ENCODE measurements at regions not wholly inside any gene's neighbourhood (a gene's known extent, or its start where the extent isn't known, plus 50 kb on each side); places are given as distances from the start of the nearest gene placed in this dataset.
"Not testable (repeated sequence)": the region's sequence is repeated elsewhere in the genome, so short reads cannot be mapped to it uniquely, and the experiment has no call there.

DNA sequence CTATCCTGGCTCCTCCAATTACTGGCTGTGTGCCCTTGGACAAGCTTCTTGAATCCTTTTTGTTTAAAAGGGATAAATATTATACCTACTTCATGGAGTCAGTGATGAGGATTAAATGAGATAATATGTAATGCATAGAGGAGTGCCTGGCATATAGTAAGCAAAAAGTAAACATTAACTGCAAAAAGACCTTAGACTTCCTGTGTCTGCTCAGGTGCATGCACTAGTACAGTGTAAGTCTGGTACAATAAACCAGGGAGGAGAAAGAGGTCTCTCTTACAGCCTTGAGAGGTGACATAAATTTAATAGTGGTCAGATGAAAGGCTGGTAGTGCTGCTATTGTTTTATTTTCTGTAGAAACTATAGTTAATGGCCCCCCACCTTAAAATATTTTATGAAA lies 305.2 kb upstream of the MIS18BP1 start:
- DNase-seq (no peak), ATAC-seq (replicated peaks in 1 of 2) (no peak)
- H3K9me3 Mint-ChIP-seq, result peaks cover 0 to 6% of the 10 kb centered on the region in 2 donors

DNA sequence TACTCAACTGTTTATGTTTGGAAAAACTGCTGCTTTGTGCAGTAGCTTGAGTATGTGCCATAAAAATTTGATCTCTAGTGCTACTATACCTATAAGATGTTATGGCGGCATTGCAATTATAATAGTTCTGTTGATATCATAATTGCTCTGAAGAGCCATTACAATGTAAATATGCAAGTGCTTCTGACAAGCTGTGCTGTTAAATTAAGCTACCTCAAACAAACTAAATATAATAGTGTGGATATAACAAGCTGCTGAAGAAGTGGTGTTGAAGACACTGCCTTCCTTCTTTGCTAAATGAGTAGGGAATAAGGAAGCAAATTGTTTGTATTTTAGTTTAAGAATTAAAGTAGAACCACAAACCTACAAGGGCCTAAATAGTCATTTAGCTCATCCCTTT lies 301.0 kb upstream of the MIS18BP1 start:
- H3K9me3 Mint-ChIP-seq, result peaks cover 5 to 9% of the 10 kb centered on the region in 2 donors
- ATAC-seq (replicated peaks in 1 of 2), result no peak
- no peak overlapping the region for H3K27ac Mint-ChIP-seq
- no peak for DNase-seq
- no peak overlapping the region for H3K4me3 Mint-ChIP-seq
- H3K4me1 Mint-ChIP-seq (ENCODE audit: low read depth), result no peaks in the 10 kb centered on the region
- H3K36me3 Mint-ChIP-seq (ENCODE audit: insufficient read depth in 2 of 2), result peaks cover 2 to 3% of the 10 kb centered on the region in 2 donors
- no peaks in the 10 kb centered on the region for H3K27me3 Mint-ChIP-seq (ENCODE audit: low read depth)

More for the DNA sequence above, 305.2 kb upstream of the MIS18BP1 start:
- Mint-ChIP-seq H3K36me3 (ENCODE audit: insufficient read depth in 2 of 2) (peaks cover 0 to 2% of the 10 kb centered on the region in 2 donors), H3K27ac (no peak overlapping the region), H3K27me3 (ENCODE audit: low read depth) (no peaks in the 10 kb centered on the region), H3K4me3 (no peak overlapping the region), H3K4me1 (ENCODE audit: low read depth) (no peaks in the 10 kb centered on the region)

DNA sequence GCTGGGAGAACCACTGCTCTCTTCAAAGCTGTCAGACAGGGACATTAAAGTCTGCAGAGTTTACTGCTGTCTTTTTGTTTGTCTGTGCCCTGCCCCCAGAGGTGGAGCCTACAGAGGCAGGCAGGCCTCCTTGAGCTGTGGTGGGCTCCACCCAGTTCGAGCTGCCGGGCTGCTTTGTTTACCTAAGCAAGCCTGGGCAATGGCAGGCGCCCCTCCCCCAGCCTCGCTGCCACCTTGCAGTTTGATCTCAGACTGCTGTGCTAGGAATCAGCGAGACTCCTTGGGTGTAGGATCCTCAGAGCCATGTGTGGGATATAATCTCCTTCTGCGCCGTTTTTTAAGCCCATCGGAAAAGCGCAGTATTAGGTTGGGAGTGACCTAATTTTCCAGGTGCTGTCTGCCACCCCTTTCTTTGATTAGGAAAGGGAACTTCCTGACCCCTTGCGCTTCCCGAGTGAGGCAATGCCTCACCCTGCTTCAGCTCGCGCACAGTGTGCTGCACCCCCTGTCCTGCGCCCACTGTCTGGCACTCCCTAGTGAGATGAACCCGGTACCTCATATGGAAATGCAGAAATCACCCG lies 298.3 kb upstream of the MIS18BP1 start:
- H3K27me3 Mint-ChIP-seq (ENCODE audit: low read depth); DNase-seq; H3K27ac Mint-ChIP-seq; H3K4me3 Mint-ChIP-seq; ATAC-seq (replicated peaks in 1 of 2); H3K9me3 Mint-ChIP-seq; H3K4me1 Mint-ChIP-seq (ENCODE audit: low read depth); H3K36me3 Mint-ChIP-seq (ENCODE audit: insufficient read depth in 2 of 2): not testable (repeated sequence)

DNA sequence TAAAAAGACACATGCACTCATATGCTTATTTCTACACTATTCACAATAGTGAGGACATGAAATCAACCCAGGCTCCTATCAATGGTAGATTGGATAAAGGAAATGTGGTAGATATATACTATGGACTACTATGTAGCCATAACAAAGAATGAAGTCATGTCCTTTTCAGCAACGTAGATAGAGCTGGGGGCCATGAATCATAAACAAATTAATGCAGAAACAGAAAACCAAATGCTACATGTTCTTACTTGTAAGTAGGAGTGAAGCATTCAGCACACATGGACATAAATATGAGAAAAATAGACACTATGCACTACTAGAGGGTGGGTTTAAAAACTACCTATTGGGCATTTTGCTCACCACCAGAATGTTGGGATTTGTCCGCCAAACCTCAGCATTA lies 278.0 kb upstream of the MIS18BP1 start:
- no peak for ATAC-seq (replicated peaks in 1 of 2)
- Mint-ChIP-seq H3K27ac (no peak overlapping the region), H3K36me3 (ENCODE audit: insufficient read depth in 2 of 2) (peaks cover 3 to 7% of the 10 kb centered on the region in 2 donors), H3K4me1 (ENCODE audit: low read depth) (no peaks in the 10 kb centered on the region), H3K27me3 (ENCODE audit: low read depth) (no peaks in the 10 kb centered on the region), H3K9me3 (peaks cover 25 to 32% of the 10 kb centered on the region in 2 donors), H3K4me3 (no peak overlapping the region)
- no peak for DNase-seq

DNA sequence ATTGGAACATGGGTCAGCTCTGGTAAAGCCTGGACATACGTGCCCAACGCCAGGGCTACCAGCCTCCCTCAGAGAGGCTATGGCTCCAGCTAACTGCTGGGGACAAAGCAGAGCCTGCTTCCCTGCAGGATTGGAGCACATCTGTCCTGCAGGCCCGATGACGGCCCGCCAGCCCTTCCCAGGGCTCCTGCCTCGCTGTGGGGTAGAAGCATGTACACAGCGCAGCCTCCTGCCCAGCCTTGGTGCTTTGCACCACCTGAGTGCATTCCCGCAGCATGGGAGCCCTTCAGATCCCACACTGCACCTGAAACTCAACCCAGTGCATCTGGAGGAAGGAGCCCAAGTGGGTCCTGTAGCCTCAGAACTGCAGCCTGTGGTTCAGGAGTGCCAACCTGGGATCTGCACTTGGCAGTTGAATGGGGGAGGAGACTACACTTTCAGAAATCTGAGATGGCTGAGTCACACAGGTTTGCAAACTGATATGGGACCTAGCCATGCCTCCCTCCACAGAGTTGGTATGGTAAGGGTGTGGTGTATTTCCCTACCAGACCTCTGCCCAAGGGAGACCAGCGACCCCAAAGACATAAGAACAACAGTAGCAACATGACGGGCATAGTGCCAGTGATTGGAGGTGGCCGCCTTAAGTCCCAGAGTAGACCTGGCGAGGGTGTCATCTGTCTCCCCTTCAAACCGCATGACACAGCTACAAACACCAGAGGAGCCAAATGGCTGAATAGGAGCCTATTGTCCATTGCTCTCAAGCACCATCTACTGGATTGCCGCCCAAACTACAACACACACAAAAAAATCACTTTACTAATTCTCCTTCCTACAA lies 273.9 kb upstream of the MIS18BP1 start:
- no peaks in the 10 kb centered on the region for H3K27me3 Mint-ChIP-seq (ENCODE audit: low read depth)
- no peak overlapping the region for H3K27ac Mint-ChIP-seq
- peaks cover 9 to 14% of the 10 kb centered on the region in 2 donors for H3K9me3 Mint-ChIP-seq
- peaks cover 3 to 7% of the 10 kb centered on the region in 2 donors for H3K36me3 Mint-ChIP-seq (ENCODE audit: insufficient read depth in 2 of 2)
- H3K4me3 Mint-ChIP-seq, result no peak overlapping the region
- no peaks in the 10 kb centered on the region for H3K4me1 Mint-ChIP-seq (ENCODE audit: low read depth)
- DNase-seq, result peak in 1 of 2 donors; percentile 2
- no peak for ATAC-seq (replicated peaks in 1 of 2)

DNA sequence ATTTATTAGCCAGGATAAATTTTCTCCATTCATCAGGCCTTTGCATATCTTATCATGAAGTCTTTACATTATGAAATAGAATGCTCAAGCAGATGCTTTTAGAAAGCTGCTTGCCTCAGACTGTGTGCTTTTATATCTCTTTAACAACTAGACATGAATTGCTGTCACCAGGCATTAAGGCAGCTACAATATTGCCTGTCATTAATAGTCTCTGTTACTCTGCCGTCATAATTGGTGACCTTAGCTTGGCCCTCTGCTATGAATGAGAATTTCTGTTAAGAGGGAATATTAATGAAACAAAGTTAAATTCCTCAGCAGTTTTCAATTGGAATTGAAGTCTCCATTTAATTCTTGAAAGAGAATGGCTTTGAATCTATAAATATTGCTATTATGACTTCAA lies 266.8 kb upstream of the MIS18BP1 start:
- H3K27ac Mint-ChIP-seq, result no peak overlapping the region
- H3K4me1 Mint-ChIP-seq (ENCODE audit: low read depth), result no peaks in the 10 kb centered on the region
- ATAC-seq (replicated peaks in 1 of 2) (no peak), DNase-seq (no peak)
- no peaks in the 10 kb centered on the region for H3K27me3 Mint-ChIP-seq (ENCODE audit: low read depth)
- no peak overlapping the region for H3K4me3 Mint-ChIP-seq
- H3K36me3 Mint-ChIP-seq (ENCODE audit: insufficient read depth in 2 of 2), result no peaks in the 10 kb centered on the region
- peaks cover 3 to 6% of the 10 kb centered on the region in 2 donors for H3K9me3 Mint-ChIP-seq

DNA sequence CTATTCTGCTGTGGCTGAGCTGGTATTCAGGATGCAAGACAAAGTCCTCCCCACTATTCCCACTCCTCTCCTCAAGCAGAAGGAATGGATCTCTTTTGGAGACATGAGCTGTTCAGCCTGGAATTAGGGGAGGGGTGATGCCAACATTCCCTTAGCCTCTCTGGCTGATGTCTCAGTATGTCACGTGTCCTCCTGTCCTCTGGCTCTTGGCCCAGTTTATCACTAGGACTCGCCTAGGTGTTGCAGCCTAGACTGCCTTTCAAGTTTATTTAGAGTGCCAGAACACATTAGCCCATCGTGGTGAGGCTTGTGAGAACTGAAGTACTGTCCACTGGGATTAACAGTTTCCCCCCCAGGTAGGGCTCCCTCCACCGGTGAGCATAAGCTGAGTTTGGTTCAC lies 239.9 kb upstream of the MIS18BP1 start:
- no peaks in the 10 kb centered on the region for H3K4me1 Mint-ChIP-seq (ENCODE audit: low read depth)
- no peak overlapping the region for H3K27ac Mint-ChIP-seq
- DNase-seq (no peak), ATAC-seq (replicated peaks in 1 of 2) (no peak)
- no peak overlapping the region for H3K4me3 Mint-ChIP-seq
- H3K9me3 Mint-ChIP-seq, result peaks cover 4 to 11% of the 10 kb centered on the region in 2 donors
- peaks cover 2% of the 10 kb centered on the region in 2 donors for H3K36me3 Mint-ChIP-seq (ENCODE audit: insufficient read depth in 2 of 2)
- no peaks in the 10 kb centered on the region for H3K27me3 Mint-ChIP-seq (ENCODE audit: low read depth)

DNA sequence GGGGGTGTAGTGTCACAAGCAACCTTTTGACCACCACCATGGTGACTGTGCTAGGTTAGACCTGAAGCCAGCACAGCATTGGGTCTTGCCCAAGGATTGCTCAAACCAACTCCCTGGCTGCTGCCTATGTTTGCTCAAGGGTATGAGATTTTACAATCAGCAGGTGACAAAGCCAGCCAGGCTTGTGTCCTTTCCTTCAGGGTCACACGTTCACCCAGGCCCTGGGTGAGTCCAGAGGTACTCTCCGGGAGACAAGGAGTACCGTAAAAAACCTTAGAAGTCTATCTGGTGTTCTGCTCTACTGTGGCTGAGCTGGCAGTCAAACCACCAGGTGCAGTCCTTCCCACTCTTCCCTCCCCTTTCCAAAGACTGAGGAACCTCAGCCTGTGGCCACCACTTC lies 238.9 kb upstream of the MIS18BP1 start:
- Mint-ChIP-seq H3K27ac (no peak overlapping the region), H3K9me3 (peaks cover 6 to 11% of the 10 kb centered on the region in 2 donors), H3K4me1 (ENCODE audit: low read depth) (no peaks in the 10 kb centered on the region), H3K36me3 (ENCODE audit: insufficient read depth in 2 of 2) (peaks cover 2% of the 10 kb centered on the region in 2 donors), H3K4me3 (no peak overlapping the region), H3K27me3 (ENCODE audit: low read depth) (no peaks in the 10 kb centered on the region)
- ATAC-seq (replicated peaks in 1 of 2), result no peak
- no peak for DNase-seq

DNA sequence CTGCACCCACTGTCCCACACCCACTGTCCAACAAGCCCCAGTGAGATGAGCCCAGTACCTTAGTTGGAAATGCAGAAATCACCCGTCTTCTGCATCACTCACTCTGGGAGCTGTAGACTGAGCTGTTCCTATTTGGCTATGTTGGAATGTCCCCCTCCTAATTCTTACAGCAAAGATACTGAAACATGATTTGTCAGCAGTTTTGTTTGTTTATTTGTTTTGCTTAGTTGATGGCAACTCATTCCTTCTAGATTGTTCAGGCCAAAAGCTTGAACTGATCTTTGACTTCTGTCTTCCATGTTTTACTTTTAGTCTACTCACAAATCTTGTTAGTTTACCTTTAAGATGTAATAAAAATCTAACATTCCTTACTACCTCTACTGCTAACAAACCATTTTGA lies 233.6 kb upstream of the MIS18BP1 start:
- H3K27me3 Mint-ChIP-seq (ENCODE audit: low read depth), result no peaks in the 10 kb centered on the region
- H3K4me1 Mint-ChIP-seq (ENCODE audit: low read depth), result no peaks in the 10 kb centered on the region
- H3K27ac Mint-ChIP-seq, result no peak overlapping the region
- peaks cover 7 to 23% of the 10 kb centered on the region in 2 donors for H3K9me3 Mint-ChIP-seq
- no peak for DNase-seq
- peaks cover 2 to 6% of the 10 kb centered on the region in 2 donors for H3K36me3 Mint-ChIP-seq (ENCODE audit: insufficient read depth in 2 of 2)
- no peak overlapping the region for H3K4me3 Mint-ChIP-seq
- ATAC-seq (replicated peaks in 1 of 2), result no peak

DNA sequence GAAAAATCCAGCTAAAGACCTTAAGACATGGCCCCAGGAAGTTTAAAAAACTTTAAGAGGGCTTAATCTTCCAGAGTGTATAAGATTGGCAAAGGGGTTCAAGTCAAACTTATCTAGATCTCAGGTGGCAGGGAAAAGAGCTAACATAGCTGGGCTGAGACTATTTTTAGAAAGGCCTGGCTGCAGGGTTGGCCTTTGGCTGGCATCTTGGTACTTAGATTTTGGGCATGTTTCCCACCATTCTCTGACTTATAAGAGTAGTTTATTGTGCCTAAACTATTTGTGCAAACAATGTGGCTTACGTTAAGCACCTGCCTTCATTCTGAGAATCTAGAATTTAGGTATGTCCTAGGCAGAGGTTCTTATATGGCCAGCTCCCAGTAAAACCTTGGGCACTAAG lies 214.0 kb upstream of the MIS18BP1 start:
- Mint-ChIP-seq H3K9me3 (peaks cover 0 to 2% of the 10 kb centered on the region in 2 donors), H3K36me3 (ENCODE audit: insufficient read depth in 2 of 2) (no peaks in the 10 kb centered on the region), H3K27ac (no peak overlapping the region), H3K4me3 (no peak overlapping the region), H3K4me1 (ENCODE audit: low read depth) (no peaks in the 10 kb centered on the region), H3K27me3 (ENCODE audit: low read depth) (no peaks in the 10 kb centered on the region)
- no peak for ATAC-seq (replicated peaks in 1 of 2)
- DNase-seq, result no peak

DNA sequence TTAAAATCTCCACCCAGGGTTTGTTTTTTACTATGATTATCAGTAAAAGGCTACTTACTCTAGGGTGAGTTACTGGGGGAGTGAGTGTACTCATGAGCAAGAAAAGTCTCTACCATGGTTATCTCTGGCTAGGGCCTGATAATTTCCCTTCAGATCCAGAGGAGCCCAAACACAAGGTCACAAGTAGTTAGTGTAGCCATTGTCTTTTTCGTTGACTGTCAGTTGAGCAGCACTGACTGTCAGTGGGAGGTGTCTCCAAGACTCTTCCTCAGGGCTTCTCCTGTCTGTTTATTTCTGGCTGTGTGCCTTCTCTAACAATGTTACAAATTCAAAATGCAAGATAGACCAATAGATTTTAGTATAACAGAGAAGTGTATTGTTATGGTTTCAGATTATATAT lies 181.2 kb upstream of the MIS18BP1 start:
- H3K27ac Mint-ChIP-seq, result no peak overlapping the region
- H3K4me3 Mint-ChIP-seq, result no peak overlapping the region
- ATAC-seq (replicated peaks in 1 of 2) (no peak), DNase-seq (no peak)
- H3K4me1 Mint-ChIP-seq (ENCODE audit: low read depth), result no peaks in the 10 kb centered on the region
- no peaks in the 10 kb centered on the region for H3K27me3 Mint-ChIP-seq (ENCODE audit: low read depth)
- H3K36me3 Mint-ChIP-seq (ENCODE audit: insufficient read depth in 2 of 2), result no peaks in the 10 kb centered on the region
- H3K9me3 Mint-ChIP-seq, result peaks cover 1 to 2% of the 10 kb centered on the region in 2 donors

DNA sequence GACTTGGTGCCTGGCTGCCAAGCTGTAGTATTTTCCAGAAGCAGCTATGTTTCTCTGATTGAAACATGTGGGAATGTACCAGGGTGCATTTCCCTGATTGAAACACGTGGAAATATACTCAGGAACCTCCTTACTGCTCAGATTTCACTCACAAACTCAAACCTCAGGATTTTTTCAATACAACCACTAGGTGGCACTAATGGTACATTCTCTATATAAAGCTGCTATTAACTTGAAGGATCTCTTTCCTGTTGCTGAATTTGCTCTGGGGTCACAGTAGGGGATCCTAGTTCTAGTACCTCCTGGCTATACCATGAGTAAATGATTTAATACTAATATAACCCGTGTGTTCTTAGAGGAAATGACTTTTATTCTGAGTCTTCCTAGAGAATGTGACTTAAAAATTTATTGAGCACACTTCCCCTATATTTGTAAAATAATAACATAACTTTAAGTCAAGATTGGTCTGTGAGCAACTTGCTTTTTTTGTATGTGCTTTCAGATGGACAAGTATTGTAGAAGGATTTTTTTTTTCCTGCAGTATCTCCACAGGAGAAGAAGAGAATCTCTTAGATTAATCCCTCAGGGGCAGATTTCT lies 173.8 kb upstream of the MIS18BP1 start:
- H3K9me3 Mint-ChIP-seq, result peaks cover 2% of the 10 kb centered on the region in 2 donors
- DNase-seq (peak in 1 of 2 donors; percentile 1), ATAC-seq (replicated peaks in 1 of 2) (no peak)
- no peak overlapping the region for H3K4me3 Mint-ChIP-seq
- H3K27ac Mint-ChIP-seq, result no peak overlapping the region
- H3K27me3 Mint-ChIP-seq (ENCODE audit: low read depth), result no peaks in the 10 kb centered on the region
- H3K36me3 Mint-ChIP-seq (ENCODE audit: insufficient read depth in 2 of 2), result no peaks in the 10 kb centered on the region
- no peaks in the 10 kb centered on the region for H3K4me1 Mint-ChIP-seq (ENCODE audit: low read depth)

DNA sequence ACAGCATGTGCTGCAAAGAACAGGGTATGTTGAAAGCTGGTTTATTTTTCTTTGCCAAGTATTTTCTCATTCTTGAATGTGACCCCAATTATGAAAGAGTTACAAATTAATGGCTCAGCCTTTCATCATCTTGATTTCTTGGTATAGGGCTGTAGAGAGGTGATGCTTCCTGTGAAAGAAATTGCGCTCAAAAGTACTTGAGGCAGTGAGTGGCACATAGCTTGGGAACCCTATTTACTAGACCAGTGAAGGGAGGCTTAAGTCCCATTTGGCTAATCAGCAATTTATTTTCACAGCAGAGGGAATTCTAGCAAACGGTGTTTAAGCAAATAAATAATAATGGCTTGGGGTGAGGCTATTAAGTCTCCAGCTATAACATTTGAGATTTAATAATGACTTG lies 153.9 kb upstream of the MIS18BP1 start:
- no peaks in the 10 kb centered on the region for H3K36me3 Mint-ChIP-seq (ENCODE audit: insufficient read depth in 2 of 2)
- ATAC-seq (replicated peaks in 1 of 2) (no peak), DNase-seq (no peak)
- no peak overlapping the region for H3K4me3 Mint-ChIP-seq
- peaks cover 2 to 8% of the 10 kb centered on the region in 2 donors for H3K9me3 Mint-ChIP-seq
- no peak overlapping the region for H3K27ac Mint-ChIP-seq
- no peaks in the 10 kb centered on the region for H3K27me3 Mint-ChIP-seq (ENCODE audit: low read depth)
- H3K4me1 Mint-ChIP-seq (ENCODE audit: low read depth), result no peaks in the 10 kb centered on the region
